Progenitor cell of endocrine pancreas (in vitro differentiated cells): ENCODE measurements at regions not wholly inside any gene's neighbourhood (a gene's known extent, or its start where the extent isn't known, plus 50 kb on each side); places are given as distances from the start of the nearest gene placed in this dataset.

Experiments used
- DNase-seq: peaks from one replicate; pipeline ENCODE4 v3.0.0; 2021; ENCODE audit warnings: low spot score; ENCODE audit not compliant: unreplicated experiment
- H3K27ac Mint-ChIP-seq: 2 replicates; pipeline ENCODE4 v1.8.0; 2021; ENCODE audit warnings: mild to moderate bottlenecking, moderate library complexity, mixed read lengths
- H3K27me3 Mint-ChIP-seq: 2 replicates; pipeline ENCODE4 v1.8.0; 2021; ENCODE audit warnings: mixed read lengths
- H3K36me3 Mint-ChIP-seq: 2 replicates; pipeline ENCODE4 v1.8.0; 2022; ENCODE audit warnings: mixed read lengths; ENCODE audit not compliant: insufficient read depth
- H3K4me1 Mint-ChIP-seq: 2 replicates; pipeline ENCODE4 v1.8.0; 2021; ENCODE audit warnings: low read depth, mixed read lengths
- H3K4me3 Mint-ChIP-seq: 2 replicates; pipeline ENCODE4 v1.8.0; 2021; ENCODE audit warnings: low read depth, mild to moderate bottlenecking, moderate library complexity, mixed read lengths
- H3K9me3 Mint-ChIP-seq: 2 replicates; pipeline ENCODE4 v1.8.0; 2021; ENCODE audit warnings: low read depth, mixed read lengths
- TF ChIP-seq, protein P1 (sequence below): fragments of 200-600 bp; sonication (generic); IDR thresholded peaks from one replicate; pipeline ENCODE4 v1.5.0; 2021; ENCODE audit warnings: antibody characterized with exemption, mild to moderate bottlenecking; ENCODE audit not compliant: unreplicated experiment

DNA sequence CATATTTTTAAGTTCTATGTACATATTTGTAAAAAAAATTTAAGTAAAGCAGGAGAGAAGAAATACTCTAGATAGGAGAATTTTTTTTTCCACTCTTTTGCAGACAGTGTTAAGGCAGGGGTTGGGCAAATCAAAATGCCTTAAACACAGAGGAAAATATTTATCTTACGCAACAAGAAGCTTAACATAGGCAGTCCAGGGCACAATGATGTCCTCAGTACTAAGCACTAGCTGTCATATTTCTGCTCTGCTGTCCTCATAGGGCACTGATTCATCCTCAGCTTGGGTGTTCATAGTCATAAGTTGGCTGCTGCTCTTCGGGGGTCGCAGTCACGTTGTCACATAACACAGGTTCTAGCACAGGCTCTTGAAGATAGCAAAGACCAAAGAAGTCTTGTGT, 247.4 kb downstream of the PTBP2 start:
- TF ChIP-seq, protein P1, sequence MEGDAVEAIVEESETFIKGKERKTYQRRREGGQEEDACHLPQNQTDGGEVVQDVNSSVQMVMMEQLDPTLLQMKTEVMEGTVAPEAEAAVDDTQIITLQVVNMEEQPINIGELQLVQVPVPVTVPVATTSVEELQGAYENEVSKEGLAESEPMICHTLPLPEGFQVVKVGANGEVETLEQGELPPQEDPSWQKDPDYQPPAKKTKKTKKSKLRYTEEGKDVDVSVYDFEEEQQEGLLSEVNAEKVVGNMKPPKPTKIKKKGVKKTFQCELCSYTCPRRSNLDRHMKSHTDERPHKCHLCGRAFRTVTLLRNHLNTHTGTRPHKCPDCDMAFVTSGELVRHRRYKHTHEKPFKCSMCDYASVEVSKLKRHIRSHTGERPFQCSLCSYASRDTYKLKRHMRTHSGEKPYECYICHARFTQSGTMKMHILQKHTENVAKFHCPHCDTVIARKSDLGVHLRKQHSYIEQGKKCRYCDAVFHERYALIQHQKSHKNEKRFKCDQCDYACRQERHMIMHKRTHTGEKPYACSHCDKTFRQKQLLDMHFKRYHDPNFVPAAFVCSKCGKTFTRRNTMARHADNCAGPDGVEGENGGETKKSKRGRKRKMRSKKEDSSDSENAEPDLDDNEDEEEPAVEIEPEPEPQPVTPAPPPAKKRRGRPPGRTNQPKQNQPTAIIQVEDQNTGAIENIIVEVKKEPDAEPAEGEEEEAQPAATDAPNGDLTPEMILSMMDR: no peak
- peaks cover 21% of the 10 kb centered on the region for H3K4me1 Mint-ChIP-seq

DNA sequence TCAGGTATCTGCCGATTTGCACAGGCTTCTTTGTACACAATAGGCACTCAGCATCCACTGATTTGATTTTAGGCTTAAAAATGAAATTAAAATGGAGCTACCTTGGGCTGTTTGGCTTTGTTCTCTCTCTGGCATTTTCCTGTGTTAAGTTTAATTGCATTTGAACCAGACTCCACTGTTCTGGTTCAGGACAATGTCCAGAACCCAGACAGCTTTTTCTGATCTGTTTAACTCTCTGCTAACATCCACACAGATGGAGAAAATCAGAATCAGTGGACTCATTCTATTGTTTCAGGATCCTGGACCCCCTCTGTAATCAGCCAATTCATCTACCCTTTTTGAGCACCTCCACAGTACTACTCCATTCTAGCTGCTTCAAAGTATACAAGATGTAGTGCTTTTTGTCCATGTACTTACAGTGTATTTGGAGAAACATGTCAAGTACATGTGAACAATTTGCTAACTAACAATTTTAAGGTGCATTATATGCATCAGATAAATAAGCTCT, 248.1 kb downstream of the PTBP2 start:
- Mint-ChIP-seq H3K4me1 (peaks cover 19% of the 10 kb centered on the region), H3K9me3 (no peaks in the 10 kb centered on the region), H3K27ac (no peak overlapping the region), H3K36me3 (no peaks in the 10 kb centered on the region), H3K4me3 (no peak overlapping the region), H3K27me3 (no peaks in the 10 kb centered on the region)
- TF ChIP-seq, protein P1: no peak
- no peak for DNase-seq

More for the DNA sequence above, 247.4 kb downstream of the PTBP2 start:
- Mint-ChIP-seq H3K36me3 (no peaks in the 10 kb centered on the region), H3K27me3 (no peaks in the 10 kb centered on the region), H3K4me3 (no peak overlapping the region), H3K9me3 (no peaks in the 10 kb centered on the region), H3K27ac (no peak overlapping the region)
- no peak for DNase-seq

DNA sequence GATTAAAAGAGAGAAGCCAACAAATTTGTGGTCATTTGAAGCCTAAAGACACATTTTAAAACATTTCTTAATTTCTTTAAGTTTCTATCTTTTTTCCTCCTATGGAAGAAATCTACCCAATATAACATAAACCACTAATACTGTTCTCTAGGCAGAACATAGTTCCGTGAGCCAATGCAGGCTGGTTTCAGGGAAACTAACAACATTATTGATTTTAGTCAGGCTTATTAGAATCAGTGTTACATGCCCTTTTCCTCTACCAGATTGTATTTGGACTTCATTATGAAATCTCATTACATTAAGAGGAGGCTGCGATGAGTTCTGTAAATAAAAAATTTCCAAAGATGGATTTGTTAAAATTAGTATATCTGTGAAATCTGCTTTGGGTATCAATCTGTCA, 249.9 kb downstream of the PTBP2 start:
- no peak overlapping the region for H3K4me3 Mint-ChIP-seq
- H3K4me1 Mint-ChIP-seq: peaks cover 18% of the 10 kb centered on the region
- TF ChIP-seq, protein P1: no peak
- DNase-seq: no peak
- peaks cover 2% of the 10 kb centered on the region for H3K27me3 Mint-ChIP-seq
- peaks cover 4% of the 10 kb centered on the region for H3K9me3 Mint-ChIP-seq
- H3K36me3 Mint-ChIP-seq: no peaks in the 10 kb centered on the region
- no peak overlapping the region for H3K27ac Mint-ChIP-seq

DNA sequence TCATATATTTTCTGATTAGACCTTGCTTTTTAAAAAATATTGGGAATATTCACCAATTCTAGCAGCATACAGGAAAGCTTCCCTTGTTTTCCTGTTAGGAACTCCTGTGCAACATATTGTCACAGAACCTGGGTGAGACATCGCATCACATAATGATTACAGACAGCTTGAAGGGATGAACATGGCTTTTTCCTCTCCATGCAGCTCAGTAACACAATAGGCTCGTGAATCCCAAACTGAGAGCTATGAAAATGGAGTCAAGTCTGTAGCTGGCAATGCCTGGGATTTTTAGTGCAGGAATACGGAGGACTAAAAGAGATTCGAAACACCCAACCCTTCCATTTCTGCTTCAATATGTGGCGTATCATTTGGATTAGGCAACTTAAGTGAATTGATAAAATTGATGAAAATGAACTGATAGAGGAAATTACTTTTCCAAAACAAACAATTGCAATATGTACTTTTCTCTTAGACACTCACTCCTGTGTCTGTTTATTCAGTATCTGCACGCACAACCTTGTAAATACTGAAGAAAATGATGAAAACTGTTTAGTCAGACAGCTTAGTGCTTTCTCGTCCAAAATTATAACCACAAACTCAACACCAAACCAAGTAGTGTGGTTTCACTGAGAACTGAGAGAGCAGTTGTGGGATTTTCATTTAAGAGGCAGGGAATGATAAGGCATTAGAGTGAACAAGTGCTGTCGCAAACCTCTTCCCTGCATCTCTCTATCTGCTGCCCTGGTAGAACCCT, 250.4 kb downstream of the PTBP2 start:
- TF ChIP-seq, protein P1: no peak
- Mint-ChIP-seq H3K4me3 (no peak overlapping the region), H3K36me3 (no peaks in the 10 kb centered on the region), H3K4me1 (peaks cover 18% of the 10 kb centered on the region), H3K27ac (no peak overlapping the region), H3K9me3 (peaks cover 6% of the 10 kb centered on the region), H3K27me3 (peaks cover 2% of the 10 kb centered on the region)
- DNase-seq: no peak

DNA sequence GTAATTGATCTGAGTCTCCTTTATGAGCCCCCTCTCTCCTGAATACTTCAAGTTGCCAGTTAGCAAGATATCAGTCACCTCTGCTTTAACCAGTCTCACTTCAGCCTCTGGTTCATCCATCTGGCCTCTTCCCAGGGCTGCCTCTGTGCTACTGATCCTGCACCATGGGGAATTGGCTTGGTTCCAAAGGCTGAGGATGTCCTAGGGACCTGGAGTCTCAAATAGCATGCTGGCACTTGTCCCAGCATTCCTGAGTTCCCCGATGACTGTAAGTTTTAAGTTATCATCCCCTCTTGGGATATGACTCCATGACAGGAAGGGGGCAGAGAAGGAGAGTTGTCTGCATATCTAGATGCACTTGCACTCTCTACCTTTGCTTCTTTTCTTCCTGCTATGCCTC, 252.0 kb downstream of the PTBP2 start:
- no peak overlapping the region for H3K4me3 Mint-ChIP-seq

More for the DNA sequence above, 252.0 kb downstream of the PTBP2 start:
- peak overlapping the region; percentile 22 for H3K27ac Mint-ChIP-seq
- H3K27me3 Mint-ChIP-seq: peaks cover 2% of the 10 kb centered on the region
- peaks cover 17% of the 10 kb centered on the region for H3K4me1 Mint-ChIP-seq
- H3K36me3 Mint-ChIP-seq: no peaks in the 10 kb centered on the region
- DNase-seq: no peak
- H3K9me3 Mint-ChIP-seq: peaks cover 6% of the 10 kb centered on the region
- TF ChIP-seq, protein P1: no peak
